ENCODE measurements at regions not wholly inside any gene's neighbourhood (a gene's known extent, or its start where the extent isn't known, plus 50 kb on each side); places are given as distances from the start of the nearest gene placed in this dataset.

DNA sequence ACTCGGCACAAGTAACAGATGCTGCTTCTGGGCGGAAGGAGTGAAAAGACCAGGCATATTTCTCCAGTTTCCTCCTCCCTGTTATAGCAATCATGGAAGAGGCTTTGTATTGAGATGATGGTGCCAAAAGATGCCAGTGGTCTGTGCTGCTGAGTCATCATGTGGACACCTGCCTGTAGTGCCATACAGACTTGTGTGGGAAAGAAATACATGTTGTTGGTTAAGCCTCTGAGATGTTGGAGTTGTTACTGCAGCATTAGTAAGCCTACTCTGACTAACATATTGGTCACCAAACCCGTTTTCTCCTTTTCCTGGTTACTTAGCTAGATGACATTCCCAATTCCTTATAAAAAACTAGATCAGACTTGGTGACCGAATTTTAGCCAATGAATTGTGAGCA lies 356.9 kb downstream of the ZNF521 start:
- peak; percentile 58 for DNase-seq
- Mint-ChIP-seq H3K27me3 (ENCODE audit: insufficient read depth) (no peaks in the 10 kb centered on the region), H3K4me1 (ENCODE audit: low read depth) (peaks cover 19% of the 10 kb centered on the region; the same call in 1 of the 2 replicates), H3K4me3 (no peak overlapping the region), H3K36me3 (ENCODE audit: low read depth) (no peaks in the 10 kb centered on the region; the same call in 1 of the 2 replicates), H3K27ac (peak overlapping the region; percentile 46; the same call in 1 of the 2 replicates), H3K9me3 (peaks cover 38% of the 10 kb centered on the region)
- TF ChIP-seq, protein P1, sequence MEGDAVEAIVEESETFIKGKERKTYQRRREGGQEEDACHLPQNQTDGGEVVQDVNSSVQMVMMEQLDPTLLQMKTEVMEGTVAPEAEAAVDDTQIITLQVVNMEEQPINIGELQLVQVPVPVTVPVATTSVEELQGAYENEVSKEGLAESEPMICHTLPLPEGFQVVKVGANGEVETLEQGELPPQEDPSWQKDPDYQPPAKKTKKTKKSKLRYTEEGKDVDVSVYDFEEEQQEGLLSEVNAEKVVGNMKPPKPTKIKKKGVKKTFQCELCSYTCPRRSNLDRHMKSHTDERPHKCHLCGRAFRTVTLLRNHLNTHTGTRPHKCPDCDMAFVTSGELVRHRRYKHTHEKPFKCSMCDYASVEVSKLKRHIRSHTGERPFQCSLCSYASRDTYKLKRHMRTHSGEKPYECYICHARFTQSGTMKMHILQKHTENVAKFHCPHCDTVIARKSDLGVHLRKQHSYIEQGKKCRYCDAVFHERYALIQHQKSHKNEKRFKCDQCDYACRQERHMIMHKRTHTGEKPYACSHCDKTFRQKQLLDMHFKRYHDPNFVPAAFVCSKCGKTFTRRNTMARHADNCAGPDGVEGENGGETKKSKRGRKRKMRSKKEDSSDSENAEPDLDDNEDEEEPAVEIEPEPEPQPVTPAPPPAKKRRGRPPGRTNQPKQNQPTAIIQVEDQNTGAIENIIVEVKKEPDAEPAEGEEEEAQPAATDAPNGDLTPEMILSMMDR (IDR thresholded peaks at IDR 0.05), result no peak

DNA sequence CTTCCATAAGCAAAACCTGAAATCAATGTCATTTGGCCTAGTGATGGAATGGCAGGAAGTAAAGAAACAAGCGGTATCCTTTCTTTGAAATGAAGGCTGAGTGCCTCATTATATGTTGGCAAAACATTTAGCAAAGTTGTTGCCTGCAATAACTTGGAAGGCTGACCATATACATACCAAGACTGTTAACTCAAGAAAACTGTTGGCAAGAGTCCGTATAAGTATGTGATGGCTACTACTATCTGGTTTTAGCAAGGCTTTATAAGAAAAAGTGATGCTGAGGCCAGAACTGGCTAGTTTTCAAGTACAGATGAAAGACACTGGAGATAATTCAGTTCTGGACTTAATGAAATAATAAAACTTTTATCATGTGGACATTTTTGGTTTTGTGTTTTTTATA lies 356.2 kb downstream of the ZNF521 start:
- H3K36me3 Mint-ChIP-seq (ENCODE audit: low read depth), result no peaks in the 10 kb centered on the region; the same call in 1 of the 2 replicates
- H3K27me3 Mint-ChIP-seq (ENCODE audit: insufficient read depth), result no peaks in the 10 kb centered on the region
- H3K9me3 Mint-ChIP-seq, result peaks cover 39% of the 10 kb centered on the region
- no peak overlapping the region; the same call in 1 of the 2 replicates for H3K27ac Mint-ChIP-seq
- peak; percentile 29 for DNase-seq
- H3K4me1 Mint-ChIP-seq (ENCODE audit: low read depth), result peaks cover 19% of the 10 kb centered on the region; the same call in 1 of the 2 replicates
- TF ChIP-seq, protein P1 (IDR thresholded peaks at IDR 0.05), result no peak
- H3K4me3 Mint-ChIP-seq, result no peak overlapping the region

DNA sequence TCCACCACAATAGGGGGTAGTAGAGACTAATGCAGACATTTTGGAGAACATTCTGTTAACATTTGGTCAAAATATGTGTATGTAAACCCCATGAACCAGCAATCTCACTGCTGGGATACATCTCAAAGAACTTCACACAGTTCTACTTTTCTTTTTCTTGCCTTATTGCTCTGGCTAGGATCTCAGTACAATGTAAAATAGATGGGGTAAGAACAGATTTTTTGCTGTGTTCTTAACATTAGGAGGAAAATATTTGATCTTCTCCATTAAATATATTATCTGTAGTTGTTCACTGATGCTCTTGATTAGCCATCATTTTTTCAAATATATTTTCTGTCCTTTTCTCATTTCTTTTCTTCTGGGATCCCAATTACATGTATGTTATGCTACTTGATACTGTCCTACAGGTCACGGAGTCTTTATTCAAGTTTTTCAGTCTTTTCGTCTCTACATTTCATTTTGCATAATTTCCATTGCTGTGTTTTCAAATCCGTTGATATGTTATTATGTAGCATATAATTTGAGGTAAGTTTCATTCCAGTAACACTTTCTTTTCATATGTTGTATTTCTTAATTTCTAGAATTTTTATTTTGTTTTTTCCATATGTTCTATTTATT lies 352.2 kb downstream of the ZNF521 start:
- Mint-ChIP-seq H3K27me3 (ENCODE audit: insufficient read depth) (no peaks in the 10 kb centered on the region; the same call in 1 of the 2 replicates), H3K4me3 (no peak overlapping the region), H3K27ac (no peak overlapping the region), H3K4me1 (ENCODE audit: low read depth) (peaks cover 8% of the 10 kb centered on the region; the same call in 1 of the 2 replicates), H3K9me3 (peaks cover 23% of the 10 kb centered on the region), H3K36me3 (ENCODE audit: low read depth) (no peaks in the 10 kb centered on the region; the same call in 1 of the 2 replicates)
- DNase-seq, result no peak
- TF ChIP-seq, protein P1 (IDR thresholded peaks at IDR 0.05), result no peak

DNA sequence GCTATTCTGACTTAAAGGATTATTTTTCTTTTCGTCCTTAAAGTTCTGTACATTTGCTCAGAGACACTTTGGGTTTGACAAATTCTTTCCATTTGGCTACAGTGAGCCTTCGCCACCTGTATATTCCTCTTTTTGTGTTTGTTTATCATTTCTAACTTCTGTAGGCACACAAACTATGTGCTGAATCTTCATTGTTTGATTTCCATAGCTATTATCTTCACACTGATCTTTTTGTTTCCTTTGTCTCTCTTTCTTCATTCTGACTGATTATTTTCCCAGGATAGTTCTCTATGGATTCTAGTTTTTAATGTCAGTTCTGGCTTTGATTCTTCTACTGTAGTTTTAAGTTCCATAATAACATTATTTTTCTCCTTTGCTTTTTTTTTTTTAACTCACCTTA lies 350.2 kb downstream of the ZNF521 start:
- no peaks in the 10 kb centered on the region; the same call in 1 of the 2 replicates for H3K4me1 Mint-ChIP-seq (ENCODE audit: low read depth)
- DNase-seq, result no peak
- peaks cover 13% of the 10 kb centered on the region for H3K9me3 Mint-ChIP-seq
- no peaks in the 10 kb centered on the region; the same call in 1 of the 2 replicates for H3K27me3 Mint-ChIP-seq (ENCODE audit: insufficient read depth)
- no peaks in the 10 kb centered on the region; the same call in 1 of the 2 replicates for H3K36me3 Mint-ChIP-seq (ENCODE audit: low read depth)
- TF ChIP-seq, protein P1 (IDR thresholded peaks at IDR 0.05), result no peak
- H3K4me3 Mint-ChIP-seq, result no peak overlapping the region
- H3K27ac Mint-ChIP-seq, result no peak overlapping the region

DNA sequence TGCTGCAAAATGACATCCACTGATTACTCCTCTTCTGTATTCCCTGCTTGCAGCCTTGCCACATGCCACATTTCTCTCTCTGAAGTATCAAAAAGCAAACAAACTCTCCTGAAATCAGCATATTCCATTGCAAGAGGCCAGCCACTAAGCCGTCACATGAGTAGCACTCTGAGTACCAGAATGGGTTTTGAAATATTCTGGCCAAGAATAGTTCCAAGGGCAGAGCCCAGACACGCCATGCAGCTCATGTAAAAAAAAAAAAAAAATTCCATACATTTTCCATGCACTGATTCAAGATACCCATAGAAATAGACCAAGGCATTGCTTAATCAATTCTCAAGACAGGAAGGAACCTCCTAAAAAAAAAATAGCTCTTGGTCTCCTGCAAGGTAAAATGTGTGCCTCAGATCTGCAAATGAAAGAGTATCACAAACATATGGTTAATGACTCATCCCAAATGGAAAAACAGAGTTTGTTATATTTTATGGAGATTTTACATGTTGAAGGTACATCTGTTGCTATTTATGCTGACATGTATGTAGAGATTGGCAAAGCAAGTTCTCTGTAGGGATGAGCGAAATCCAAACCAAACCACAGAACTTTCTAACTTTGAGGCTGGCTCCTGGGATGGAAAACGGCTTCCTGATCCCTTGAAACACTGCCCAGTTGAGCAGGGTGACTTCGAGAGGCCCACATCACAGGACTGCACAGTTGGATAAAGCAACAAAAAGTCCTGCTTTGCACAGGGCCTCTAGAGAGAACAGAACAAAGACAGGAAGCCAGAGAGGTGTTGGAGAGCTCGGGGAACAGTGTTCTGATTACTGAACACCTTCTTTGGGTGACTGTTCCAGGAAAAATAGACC lies 346.2 kb downstream of the ZNF521 start:
- TF ChIP-seq, protein P1 (IDR thresholded peaks at IDR 0.05), result no peak
- DNase-seq, result no peak
- Mint-ChIP-seq H3K27ac (no peak overlapping the region), H3K36me3 (ENCODE audit: low read depth) (no peaks in the 10 kb centered on the region; the same call in 1 of the 2 replicates), H3K9me3 (peaks cover 15% of the 10 kb centered on the region; the same call in 1 of the 2 replicates), H3K27me3 (ENCODE audit: insufficient read depth) (peaks cover 2% of the 10 kb centered on the region), H3K4me3 (no peak overlapping the region), H3K4me1 (ENCODE audit: low read depth) (no peaks in the 10 kb centered on the region; the same call in 1 of the 2 replicates)

Data from HFFc6 (cell line).